Activated CD8-positive, alpha-beta memory T cell treated with anti-CD3 and anti-CD28 coated beads for 36 hours (primary cell): ENCODE measurements at regions not wholly inside any gene's neighbourhood (a gene's known extent, or its start where the extent isn't known, plus 50 kb on each side); places are given as distances from the start of the nearest gene placed in this dataset.
"Not testable (repeated sequence)": the region's sequence is repeated elsewhere in the genome, so short reads cannot be mapped to it uniquely, and the experiment has no call there.

Experiments used
- CTCF ChIA-PET: fragments of 350-600 bp; sonication (Branson Sonifier 250); formaldehyde crosslinking; loops from one replicate; lab custom pipeline; 2021; ENCODE audit warnings: antibody characterized with exemption; lab: Charles Lee
- POLR2A ChIA-PET: fragments of 350-600 bp; sonication (Branson Sonifier 250); formaldehyde crosslinking; loops from one replicate; lab custom pipeline; 2021; ENCODE audit warnings: antibody characterized with exemption; lab: Charles Lee

DNA sequence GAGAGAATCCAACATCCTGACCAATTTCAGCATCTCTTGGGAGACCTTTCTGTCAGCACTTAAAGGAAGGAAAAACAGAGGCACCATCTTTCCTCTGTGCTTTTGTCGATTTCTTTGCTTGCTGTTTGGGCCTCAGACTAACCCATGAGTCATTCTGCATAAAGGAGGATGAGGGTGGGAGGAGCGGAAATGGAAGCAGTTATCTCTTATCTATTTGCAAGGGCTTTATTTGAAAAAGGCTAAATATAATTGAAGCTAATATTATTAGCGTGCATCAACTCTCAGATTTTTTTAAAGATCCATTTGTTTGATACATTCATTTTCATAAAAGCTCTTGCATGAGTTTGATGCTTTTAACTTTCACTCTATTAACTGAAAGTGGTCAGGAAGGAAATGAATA, 72.9 kb downstream of the ZNF622 start:
- POLR2A ChIA-PET, result no interaction called here

DNA sequence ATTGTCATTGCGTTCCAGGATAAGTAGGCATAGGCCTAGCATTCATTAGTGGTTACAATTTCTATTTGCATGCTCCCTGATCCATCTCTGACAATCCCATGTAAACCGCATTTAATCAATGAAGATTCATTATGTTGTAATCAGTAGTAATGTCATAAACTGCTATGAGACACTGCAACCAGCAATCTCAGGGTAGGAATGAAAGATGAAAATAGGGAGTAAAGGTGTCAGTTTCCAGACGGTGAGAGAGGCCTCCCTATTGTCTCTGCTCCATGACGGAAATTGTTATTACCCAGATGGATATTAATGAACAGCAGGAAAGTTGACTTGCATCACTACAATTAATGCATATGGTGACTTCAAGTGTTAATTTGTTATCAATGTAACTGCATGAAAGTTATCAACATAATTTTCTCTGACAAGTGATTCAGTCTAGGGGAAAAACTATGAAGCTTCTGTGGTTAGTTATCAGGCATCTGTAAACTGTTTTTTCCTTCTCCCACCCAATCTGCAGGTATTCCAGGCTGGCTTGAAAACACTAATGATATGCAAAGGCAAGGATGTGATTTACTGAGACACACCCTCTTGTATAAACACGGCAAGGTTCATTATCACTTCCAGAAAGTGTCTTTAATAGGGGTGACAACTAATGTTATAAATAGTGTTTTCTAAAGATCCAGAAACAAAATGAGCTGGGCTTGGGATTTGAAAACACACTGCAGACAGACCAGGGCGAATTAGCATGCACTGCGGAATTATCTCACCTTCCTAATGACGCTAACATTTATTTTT, 73.5 kb downstream of the ZNF622 start:
- POLR2A ChIA-PET, result no interaction called here
- CTCF ChIA-PET, result no interaction called here

More for the DNA sequence above, 72.9 kb downstream of the ZNF622 start:
- CTCF ChIA-PET, result no interaction called here

DNA sequence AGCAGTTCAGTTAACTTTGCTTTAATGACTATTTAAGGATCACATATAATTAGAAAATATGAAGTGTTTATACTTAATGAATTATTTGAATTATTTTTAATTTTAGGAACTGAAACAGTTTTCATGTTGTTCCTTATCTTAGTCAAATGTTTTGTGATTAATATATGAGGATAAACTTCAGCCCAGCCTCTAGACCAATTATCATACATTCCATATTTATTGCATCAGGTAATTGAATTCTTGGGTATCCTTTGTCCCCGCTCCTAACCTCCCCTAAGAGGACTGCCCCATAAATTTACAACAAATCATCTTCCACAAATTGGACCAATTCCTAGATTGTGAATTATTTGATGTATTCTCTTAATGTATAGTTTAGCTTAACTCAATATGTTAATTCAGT, 74.8 kb downstream of the ZNF622 start:
- CTCF ChIA-PET, result no interaction called here
- POLR2A ChIA-PET, result no interaction called here

DNA sequence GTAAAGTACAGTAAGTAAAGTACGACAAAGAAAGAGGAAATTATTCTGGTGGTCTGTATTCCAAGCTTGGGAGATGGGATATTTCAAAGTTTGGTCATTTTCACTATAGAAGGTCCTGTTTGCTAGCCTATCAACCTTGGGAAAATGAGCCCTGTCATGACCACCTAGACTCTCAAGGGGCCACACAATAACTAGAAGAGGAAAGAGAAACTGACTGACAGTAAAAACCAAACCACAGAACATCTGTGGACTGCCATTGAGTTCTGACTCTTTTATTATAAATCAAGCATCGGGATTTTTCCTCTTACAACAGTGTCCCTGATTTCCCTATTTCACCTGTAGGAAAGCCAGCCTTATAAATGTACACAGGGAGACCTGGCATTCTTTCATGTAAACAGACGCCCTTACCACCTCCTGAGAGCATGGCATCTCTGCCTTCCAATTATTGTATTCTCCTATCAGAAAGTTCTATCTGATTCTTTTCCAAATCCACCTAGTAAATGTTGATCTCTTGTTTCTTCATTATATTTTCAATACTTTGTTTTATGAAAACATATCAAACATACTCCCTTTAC, 80.0 kb downstream of the ZNF622 start:
- ChIA-PET POLR2A (no interaction called here), CTCF (no interaction called here)

DNA sequence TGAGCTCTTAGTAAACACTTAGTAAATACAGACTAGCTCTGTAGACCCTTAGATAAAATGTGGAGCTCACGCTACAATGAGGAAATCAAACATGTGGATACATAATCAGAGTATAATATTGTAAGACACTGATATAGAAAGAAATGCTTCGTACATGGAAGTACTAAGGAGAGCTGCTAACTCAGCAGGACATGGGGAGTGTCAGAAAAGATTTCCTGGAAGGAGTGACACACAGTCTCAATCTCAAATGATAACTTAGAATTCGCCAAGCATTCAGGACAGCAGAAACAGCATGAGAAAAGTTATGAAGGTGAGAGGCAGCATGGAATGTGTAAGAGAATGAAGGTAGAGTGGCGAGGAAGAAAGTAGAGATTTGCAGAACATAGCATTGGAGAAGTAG, 80.8 kb downstream of the ZNF622 start:
- ChIA-PET CTCF (no interaction called here), POLR2A (no interaction called here)

DNA sequence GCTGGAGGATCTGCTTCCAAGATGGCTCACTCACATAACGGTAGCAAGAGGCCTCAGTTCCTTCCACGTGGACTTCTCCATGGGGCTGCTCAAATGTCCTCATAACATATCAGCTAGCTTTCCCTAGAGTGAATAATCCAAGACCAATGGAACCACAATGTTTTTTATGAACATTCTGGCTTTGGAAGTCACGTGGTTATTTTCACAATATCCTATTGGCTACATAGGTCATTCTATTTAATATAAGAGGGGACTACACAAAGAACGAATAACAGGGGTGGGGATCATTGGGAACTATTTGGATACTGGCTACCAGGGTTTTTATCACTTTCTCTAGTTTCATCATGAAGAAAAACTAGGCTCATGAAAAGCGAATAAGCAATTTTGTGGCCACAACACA, 81.4 kb downstream of the ZNF622 start:
- ChIA-PET CTCF (no interaction called here), POLR2A (no interaction called here)

DNA sequence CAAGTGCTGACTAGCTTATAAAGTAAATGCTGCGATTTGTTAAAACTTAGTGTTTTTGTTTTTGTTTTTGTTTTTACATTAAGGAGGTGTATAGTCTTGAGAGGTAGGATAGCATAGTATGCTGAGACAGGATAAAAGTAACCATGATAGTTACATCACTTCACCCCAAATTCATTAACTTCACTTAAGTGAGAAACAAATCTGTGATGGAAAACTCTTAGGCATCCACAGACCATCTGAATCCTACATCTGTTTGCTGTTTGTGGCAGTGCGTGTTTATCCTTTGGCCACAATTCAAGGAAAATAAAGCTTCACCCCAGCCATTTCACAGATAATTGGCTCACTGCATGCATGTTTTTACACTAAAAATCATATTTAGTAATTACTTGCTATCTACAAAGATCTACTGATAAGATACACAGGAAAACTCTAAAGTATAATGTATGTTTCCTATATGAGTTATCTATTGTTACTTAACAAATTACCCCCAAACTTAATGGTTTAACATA, 82.0 kb downstream of the ZNF622 start:
- POLR2A ChIA-PET, result no interaction called here
- CTCF ChIA-PET, result no interaction called here

DNA sequence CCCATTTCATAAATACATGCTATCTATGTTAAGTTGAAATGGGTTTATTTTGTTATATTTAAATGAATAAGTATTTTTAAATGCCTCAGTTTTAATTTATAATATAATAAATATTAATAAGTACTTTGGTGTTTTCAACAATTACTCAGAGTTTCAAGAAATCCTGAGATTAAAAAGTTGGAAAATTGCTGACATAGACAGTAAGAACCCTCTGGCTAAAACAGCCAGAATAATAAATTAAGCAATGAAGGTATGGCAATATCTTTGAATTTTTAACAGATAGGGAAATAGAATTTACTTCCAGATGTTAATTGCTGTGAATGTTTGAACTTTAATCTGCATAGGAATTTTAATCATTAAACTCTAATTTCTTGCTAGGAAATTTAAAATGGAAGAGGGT, 83.6 kb downstream of the ZNF622 start:
- POLR2A ChIA-PET, result no interaction called here

DNA sequence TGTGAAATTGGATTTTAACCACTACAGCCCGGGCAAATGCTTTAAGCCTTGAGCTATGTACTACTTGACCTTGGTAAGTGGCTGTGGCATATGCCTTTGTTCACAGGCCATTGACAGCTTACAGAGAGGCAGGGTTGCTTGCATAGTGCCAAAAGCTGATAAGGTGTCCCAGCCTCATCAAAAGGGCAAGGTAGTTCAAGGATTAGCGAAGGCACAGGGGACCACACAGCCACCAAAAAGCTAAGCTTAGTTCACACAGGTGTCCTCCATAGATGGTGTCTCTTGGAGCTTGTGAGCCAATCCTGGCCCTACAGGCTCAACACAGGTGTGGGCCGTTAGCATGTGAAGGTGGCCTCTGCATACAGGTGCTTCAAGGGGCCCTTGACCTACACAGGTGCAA, 86.8 kb downstream of the ZNF622 start:
- ChIA-PET POLR2A (no interaction called here), CTCF (no interaction called here)

More for the DNA sequence above, 83.6 kb downstream of the ZNF622 start:
- CTCF ChIA-PET, result interaction anchor here (0.6 kb wide), 1 partner anchor 10 kb away, joined by 4 read pairs; no protein-coding TSS in a partner anchor

DNA sequence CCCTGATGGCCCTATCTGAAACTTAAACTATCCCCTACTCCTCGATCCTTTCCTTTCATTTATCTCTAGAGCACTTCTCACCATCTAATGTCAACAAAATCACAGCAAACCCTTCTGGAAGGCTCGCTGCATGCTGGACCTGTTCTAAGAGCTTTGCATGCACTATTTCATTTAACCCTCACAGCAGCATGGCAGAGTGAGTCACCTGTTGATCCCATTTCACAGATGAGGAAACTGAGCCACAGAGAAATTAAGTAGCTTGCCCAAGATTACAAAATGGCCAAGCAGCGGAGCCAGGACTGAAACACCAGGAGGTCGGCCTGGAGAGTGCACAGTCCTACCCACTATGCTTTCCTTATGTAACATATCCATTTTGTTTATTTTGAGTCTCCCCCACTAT, 93.1 kb downstream of the ZNF622 start:
- CTCF ChIA-PET, result interaction anchor here (0.6 to 0.7 kb wide), 2 partner anchors 10 to 434 kb away, joined by 4 read pairs; no protein-coding TSS in a partner anchor
- POLR2A ChIA-PET, result no interaction called here

DNA sequence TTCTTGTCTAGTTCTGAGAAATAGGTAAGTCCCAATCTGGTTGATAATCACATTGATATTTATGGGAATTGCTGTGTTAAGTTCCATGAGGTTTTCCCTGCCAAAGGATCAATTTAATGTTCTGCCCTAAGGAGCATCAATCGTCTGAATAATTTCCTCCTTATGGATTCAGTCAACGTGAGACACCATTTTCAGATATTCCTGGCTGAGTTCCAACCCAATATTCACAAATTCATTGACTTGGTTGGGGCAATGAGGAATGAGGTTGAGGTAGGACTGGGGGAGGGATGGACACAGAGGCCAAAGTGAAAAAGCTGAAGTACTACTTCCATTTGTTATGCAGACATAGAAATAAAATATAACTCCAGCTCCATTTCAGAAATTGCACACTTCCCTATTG, 99.1 kb downstream of the ZNF622 start:
- CTCF ChIA-PET, result no interaction called here
- POLR2A ChIA-PET, result no interaction called here

DNA sequence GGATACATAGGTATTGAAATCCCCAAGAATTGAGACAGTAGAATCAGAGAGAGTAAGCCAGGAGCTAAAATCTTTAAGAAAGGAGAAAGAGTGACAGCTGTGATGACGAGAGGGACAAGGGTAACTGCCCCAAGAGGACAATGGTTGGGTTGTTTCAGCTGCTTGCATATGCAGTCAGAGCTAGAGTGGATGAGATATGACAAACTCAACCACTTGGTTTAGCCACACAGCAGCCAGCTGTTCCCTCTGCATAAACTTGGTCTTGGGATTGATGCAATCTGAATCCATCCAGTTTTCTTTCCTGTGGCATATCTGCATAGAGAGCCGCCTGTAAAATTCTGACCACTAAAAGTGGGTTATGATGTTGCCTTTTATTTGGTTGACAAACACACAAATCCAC, 100.7 kb downstream of the ZNF622 start:
- ChIA-PET CTCF (no interaction called here), POLR2A (no interaction called here)

DNA sequence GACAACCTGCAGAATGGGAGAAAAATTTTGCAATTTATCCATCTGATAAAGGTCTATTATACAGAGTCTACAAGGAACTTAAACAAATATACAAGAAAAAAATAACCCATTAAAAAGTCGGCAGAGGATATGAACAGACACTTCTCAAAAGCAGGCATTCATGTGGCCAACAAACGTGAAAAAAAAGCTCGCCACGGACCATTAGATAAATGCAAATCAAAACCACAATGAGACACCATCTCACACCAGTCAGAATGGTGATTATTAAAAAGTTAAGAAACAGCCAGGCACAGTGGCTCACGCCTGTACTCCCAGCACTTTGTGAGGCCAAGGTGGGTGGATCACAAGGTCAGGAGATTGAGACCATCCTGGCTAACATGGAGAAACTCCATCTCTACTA, 112.2 kb downstream of the ZNF622 start:
- CTCF ChIA-PET, POLR2A ChIA-PET: not testable (repeated sequence)

DNA sequence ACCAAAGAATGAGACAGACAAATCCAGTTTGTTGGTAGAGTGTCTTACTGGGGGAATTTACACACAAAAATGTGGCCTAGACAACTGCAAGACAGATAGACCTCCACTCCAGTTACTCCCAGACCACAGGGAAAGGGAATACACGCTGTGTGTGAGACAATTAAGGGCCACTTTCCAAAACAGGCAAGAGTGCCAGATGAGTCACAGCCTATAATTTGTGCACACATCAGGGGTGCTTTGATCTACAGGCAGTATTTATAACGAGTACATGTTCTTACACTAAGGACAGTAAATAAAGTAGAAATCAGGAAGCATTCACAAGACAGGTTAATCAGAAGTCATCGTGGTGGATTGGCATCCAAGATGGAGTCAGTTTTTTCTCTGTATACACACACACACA, 114.8 kb downstream of the ZNF622 start:
- ChIA-PET POLR2A (no interaction called here), CTCF (no interaction called here)

DNA sequence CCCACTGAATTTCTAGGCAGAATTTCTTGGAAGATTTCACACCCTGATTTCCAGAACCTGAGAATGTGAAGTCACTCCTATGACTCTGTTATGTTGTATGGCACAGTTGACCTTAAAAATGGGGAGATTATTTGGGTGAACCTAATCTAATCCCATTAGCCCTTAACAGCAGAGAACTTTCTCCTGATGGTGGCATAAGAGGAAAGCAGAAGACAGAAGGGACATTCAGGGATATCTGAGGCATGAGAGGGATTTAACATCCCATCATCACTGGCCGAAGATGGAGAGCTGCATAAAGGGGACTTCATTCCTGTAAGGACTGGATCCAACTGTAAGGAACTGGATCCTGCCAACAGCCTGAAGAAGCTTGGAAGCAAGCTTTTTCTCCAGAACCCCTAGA, 119.2 kb downstream of the ZNF622 start:
- CTCF ChIA-PET, result no interaction called here

DNA sequence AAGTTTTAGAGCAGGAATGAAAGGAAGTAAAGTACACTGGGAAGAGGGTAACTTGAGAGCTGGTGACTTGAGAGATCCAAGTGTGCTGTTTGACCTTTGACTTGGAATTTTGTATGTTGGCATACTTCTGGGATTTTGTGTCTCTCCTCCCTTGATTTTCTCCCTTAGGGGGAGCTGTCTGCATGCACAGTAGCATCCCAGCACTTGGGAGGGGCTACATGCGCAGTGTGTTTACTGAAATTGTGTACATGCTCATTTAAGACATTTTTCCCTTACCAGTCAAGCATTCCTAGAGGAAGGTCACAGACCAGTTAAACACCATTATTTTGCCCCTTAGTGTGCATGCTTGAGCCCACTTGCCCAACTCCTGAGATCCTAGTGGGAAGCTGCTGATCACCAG, 120.1 kb downstream of the ZNF622 start:
- ChIA-PET CTCF (no interaction called here), POLR2A (no interaction called here)

More for the DNA sequence above, 119.2 kb downstream of the ZNF622 start:
- POLR2A ChIA-PET, result no interaction called here

DNA sequence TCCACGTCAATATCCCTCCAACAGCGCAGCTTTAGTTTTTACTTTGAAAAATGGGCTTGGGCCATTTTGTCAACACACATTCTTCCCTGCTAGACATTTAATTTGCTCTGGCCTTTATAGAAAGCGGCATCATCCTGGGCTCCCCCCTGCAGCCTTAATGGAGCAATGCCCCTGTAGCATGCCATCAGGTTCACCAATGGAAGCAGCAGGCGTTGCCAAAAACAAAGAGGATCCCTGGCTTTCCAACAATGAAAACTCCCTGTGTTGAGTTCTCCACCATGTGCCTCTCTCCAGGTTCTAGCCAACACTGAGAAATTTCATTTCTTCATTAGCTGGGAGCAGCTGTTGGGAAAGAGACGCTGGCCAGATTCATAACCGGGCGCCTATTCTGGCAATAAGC, 139.5 kb downstream of the ZNF622 start:
- CTCF ChIA-PET, result no interaction called here
- POLR2A ChIA-PET, result no interaction called here

DNA sequence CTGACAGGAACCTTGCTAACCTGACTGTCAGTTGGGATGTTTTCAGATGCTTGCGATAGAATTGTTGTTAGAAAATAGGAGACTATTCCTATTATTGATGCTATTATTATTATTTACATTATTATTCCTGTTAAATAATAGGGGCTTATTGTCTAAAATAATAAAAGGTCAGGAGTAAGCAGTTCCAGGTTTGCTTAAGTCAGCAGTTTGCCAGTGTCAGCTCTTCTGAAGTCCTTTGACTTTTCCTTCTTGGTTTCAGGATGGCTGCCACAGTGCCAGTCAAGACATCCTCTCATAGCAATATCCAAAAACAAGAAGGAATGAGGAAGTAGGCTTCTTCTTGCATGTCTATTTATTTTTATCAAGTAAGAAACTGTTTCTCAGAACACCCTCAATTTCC, 141.7 kb upstream of the MARCHF11 start:
- POLR2A ChIA-PET, result no interaction called here
- CTCF ChIA-PET, result no interaction called here

DNA sequence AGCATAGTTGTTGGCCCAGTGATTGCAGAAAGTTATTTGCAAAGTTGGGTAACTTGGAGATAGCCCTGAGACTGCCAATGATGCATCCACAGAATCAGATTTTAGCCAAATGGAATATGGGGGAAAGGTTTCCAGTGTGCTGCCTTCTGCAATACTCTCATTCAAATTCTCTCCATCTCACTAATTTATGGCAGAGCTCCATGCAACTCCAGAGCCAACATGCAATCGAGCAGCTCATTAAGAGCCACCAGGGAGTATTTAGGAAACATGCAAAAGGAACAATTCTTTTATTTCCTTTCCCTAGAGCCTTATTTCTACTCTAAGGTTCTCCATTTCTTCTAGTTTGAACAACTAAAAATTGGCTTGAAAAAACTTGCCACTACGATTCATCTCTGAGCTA, 135.9 kb upstream of the MARCHF11 start:
- ChIA-PET CTCF (no interaction called here), POLR2A (no interaction called here)

DNA sequence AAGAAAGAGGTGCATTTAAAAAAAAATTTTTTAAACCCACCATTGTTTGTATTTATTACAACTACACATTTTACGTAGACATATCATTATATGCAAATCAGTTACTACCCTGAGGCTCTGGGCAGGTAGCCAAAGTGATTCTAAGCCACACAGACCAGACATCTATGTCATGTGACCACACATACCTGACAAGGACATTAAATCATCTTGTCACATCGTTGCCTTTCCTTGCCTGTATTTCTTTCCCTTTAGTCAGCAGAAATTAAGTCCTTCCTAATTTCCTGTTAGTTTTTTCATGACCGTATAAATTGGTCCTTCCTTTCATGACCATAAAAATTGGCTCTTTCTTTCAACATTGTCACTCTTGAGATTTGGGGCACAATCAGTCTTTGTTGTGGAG, 134.2 kb upstream of the MARCHF11 start:
- ChIA-PET POLR2A (no interaction called here), CTCF (no interaction called here)

DNA sequence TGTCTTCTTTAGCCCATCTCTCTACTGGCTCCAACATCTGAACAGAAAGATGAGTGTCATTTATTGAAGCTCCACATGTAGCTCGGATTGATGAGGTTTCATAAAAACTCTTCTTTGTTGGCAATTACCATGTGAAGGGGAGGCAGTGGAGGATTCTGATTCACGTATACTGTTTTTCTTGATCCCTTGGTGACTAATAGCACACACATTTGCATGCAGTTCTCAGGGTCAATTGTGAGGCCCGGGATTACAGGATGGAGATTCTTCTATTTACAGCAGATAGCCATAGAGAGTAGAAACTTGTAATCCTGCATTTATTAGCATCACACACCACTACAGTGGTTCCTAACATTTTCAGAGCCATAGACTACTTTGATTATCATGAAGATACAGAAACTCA, 133.2 kb upstream of the MARCHF11 start:
- CTCF ChIA-PET, result no interaction called here
- POLR2A ChIA-PET, result no interaction called here
